ENCODE measurements at regions not wholly inside any gene's neighbourhood (a gene's known extent, or its start where the extent isn't known, plus 50 kb on each side); places are given as distances from the start of the nearest gene placed in this dataset.

DNA sequence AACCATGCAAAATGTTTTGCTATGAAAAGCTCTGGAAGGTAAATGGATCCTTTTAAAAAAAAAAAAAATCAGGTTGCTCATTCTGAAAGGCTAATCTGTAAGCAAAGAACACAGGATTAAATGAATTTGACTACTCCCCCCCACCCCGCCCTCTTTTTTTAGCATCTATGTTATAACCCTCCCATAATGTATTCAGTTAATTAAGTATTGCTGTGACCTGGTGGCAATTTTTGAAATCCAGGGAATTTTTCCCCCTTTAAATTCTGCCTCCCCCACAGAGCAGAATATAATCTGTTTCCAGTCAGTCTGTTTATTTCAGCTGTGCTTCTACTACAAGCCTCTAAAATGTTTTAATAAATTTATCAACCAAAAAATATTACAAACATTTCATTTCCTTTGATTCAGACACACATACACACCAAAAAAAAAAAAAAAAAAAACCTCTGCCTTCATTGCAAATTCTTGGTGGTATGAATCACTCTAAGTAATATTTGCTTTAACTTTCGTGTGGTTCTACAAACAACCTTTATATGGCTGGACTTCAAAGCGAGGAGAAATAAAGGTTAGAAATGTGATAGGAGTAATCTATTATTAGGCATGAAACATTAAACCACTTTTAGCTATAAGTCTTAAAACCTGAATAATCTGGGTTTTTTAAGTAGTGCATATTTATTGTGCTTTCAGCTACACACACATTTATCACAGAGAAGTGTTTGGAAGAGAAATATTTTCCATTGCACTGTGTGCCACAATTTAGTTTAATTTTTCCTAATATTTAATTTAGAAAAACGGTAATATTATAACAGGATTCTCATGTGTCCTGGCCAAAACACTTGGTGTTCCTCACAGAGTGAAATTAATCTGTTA, 64.4 kb upstream of the ARID5B start:
- TF ChIP-seq TAF1 (IDR thresholded peaks at IDR 0.05; ENCODE audit: borderline replicate concordance, insufficient read depth, low read length) = no peak
- no peak for TF ChIP-seq FOXP2 (optimal IDR thresholded peaks at IDR 0.05; ENCODE audit: borderline replicate concordance, extremely low read depth, extremely low read length, insufficient read depth)
- TF ChIP-seq POLR2AphosphoS5 (IDR thresholded peaks at IDR 0.05; ENCODE audit: low read depth, low read length) = no peak
- TF ChIP-seq, protein P1, sequence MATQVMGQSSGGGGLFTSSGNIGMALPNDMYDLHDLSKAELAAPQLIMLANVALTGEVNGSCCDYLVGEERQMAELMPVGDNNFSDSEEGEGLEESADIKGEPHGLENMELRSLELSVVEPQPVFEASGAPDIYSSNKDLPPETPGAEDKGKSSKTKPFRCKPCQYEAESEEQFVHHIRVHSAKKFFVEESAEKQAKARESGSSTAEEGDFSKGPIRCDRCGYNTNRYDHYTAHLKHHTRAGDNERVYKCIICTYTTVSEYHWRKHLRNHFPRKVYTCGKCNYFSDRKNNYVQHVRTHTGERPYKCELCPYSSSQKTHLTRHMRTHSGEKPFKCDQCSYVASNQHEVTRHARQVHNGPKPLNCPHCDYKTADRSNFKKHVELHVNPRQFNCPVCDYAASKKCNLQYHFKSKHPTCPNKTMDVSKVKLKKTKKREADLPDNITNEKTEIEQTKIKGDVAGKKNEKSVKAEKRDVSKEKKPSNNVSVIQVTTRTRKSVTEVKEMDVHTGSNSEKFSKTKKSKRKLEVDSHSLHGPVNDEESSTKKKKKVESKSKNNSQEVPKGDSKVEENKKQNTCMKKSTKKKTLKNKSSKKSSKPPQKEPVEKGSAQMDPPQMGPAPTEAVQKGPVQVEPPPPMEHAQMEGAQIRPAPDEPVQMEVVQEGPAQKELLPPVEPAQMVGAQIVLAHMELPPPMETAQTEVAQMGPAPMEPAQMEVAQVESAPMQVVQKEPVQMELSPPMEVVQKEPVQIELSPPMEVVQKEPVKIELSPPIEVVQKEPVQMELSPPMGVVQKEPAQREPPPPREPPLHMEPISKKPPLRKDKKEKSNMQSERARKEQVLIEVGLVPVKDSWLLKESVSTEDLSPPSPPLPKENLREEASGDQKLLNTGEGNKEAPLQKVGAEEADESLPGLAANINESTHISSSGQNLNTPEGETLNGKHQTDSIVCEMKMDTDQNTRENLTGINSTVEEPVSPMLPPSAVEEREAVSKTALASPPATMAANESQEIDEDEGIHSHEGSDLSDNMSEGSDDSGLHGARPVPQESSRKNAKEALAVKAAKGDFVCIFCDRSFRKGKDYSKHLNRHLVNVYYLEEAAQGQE (IDR thresholded peaks at IDR 0.05; ENCODE audit: insufficient read depth in 1 of 2, low read depth in 2 of 2, low read length in 2 of 2) = no peak

DNA sequence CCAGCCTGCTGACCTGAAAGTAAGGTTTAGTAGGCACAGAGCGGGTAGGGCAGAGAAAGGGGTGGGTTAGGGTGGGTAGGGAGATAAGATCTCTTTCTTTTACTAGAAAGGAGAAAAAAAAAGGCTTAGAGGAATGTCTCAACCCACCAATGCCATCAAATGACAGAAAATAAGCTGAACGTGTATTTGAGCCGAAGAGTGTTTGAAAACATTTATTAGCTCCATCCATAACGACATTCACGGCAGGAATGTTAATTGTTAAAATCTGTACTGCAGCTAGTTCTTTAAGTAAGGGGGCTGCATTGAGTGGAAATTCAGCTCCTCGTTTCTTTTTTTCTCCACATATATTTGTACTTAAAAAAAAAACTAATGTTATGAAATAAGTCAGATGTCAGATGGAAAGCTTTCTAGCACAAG, 63.7 kb upstream of the ARID5B start:
- TF ChIP-seq TAF1 (IDR thresholded peaks at IDR 0.05; ENCODE audit: borderline replicate concordance, insufficient read depth, low read length) (no peak), SIN3A (IDR thresholded peaks at IDR 0.05; ENCODE audit: borderline replicate concordance, insufficient read depth, low read length) (no peak), FOXP2 (optimal IDR thresholded peaks at IDR 0.05; ENCODE audit: borderline replicate concordance, extremely low read depth, extremely low read length, insufficient read depth) (no peak), POLR2AphosphoS5 (IDR thresholded peaks at IDR 0.05; ENCODE audit: low read depth, low read length) (no peak)
- TF ChIP-seq, protein P1 (IDR thresholded peaks at IDR 0.05; ENCODE audit: insufficient read depth in 1 of 2, low read depth in 2 of 2, low read length in 2 of 2) = no peak

DNA sequence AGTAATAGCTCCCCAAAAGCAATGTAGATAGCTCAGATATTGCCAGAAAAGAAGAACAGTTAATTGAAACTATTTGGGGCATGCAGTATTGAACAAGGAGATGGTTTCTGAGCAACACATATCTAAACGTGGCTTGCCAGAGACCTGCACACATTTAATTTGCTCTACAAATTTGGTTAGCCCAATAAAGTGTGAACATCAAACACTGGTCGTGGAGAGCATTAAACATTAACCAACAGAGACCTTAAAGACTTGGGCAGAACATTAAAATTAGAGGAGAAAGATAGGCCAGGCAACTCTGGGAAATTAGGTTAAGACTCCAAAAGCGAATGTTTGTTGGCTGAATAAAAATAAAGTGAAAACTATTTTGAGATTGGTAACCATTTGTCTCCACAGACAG, 61.6 kb upstream of the ARID5B start:
- TF ChIP-seq POLR2AphosphoS5 (IDR thresholded peaks at IDR 0.05; ENCODE audit: low read depth, low read length) (no peak), TAF1 (IDR thresholded peaks at IDR 0.05; ENCODE audit: borderline replicate concordance, insufficient read depth, low read length) (no peak), FOXP2 (optimal IDR thresholded peaks at IDR 0.05; ENCODE audit: borderline replicate concordance, extremely low read depth, extremely low read length, insufficient read depth) (no peak), SIN3A (IDR thresholded peaks at IDR 0.05; ENCODE audit: borderline replicate concordance, insufficient read depth, low read length) (no peak)
- TF ChIP-seq, protein P1 (IDR thresholded peaks at IDR 0.05; ENCODE audit: insufficient read depth in 1 of 2, low read depth in 2 of 2, low read length in 2 of 2) = no peak

DNA sequence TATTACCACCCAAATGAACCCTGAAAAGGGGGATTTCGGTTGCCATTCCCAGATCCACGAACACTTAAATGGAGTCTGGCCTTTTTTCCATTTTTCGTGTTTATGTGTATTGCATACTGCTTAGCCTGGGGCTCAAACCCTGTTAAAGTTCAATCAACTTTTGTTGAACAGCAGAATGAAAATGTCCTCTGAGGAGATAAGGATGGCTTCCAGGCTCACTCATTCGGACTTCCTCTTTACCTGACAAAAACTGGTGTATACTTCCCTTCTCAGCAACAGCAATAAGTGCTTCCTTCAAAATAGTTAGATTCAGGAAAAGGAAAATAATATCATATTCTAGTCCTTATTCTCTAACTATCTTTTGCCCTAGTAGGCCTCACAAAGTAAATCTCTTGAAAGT, 61.1 kb upstream of the ARID5B start:
- TF ChIP-seq FOXP2 (optimal IDR thresholded peaks at IDR 0.05; ENCODE audit: borderline replicate concordance, extremely low read depth, extremely low read length, insufficient read depth) (no peak), TAF1 (IDR thresholded peaks at IDR 0.05; ENCODE audit: borderline replicate concordance, insufficient read depth, low read length) (no peak), SIN3A (IDR thresholded peaks at IDR 0.05; ENCODE audit: borderline replicate concordance, insufficient read depth, low read length) (no peak)
- TF ChIP-seq, protein P1 (IDR thresholded peaks at IDR 0.05; ENCODE audit: insufficient read depth in 1 of 2, low read depth in 2 of 2, low read length in 2 of 2) = no peak
